GM12878 (cell line): ENCODE measurements at regions not wholly inside any gene's neighbourhood (a gene's known extent, or its start where the extent isn't known, plus 50 kb on each side); places are given as distances from the start of the nearest gene placed in this dataset.

Experiments
- ATAC-seq: fragments of 200-7000 bp; cut with Tn5 transposase; 3 replicates; pipeline ENCODE4 v1.9.1; 2020; ENCODE audit warnings: mild to moderate bottlenecking, moderate library complexity
- BruUV-seq: library from RNA; stranded (reverse); fragments of 400-500 nt; replicated peaks from 2 replicates; lab custom pipeline; 2021; lab: Mats Ljungman, UMichigan
- CTCF ChIA-PET: fragments of 300-600 bp; sonication (Branson Sonifier 250); formaldehyde crosslinking; extraction: SDS; loops from one replicate; lab custom pipeline; 2021; ENCODE audit warnings: inconsistent platforms; lab: Yijun Ruan, JAX
- POLR2A ChIA-PET: fragments of 350-600 bp; formaldehyde crosslinking; extraction: SDS; loops from one replicate; lab custom pipeline; 2021; ENCODE audit warnings: inconsistent platforms; lab: Charles Lee
- RAD21 ChIA-PET: fragments of 300-600 bp; sonication (Branson Sonifier 250); formaldehyde crosslinking; loops from one replicate; lab custom pipeline; 2023; ENCODE audit warnings: antibody characterized with exemption; ENCODE audit not compliant: unreplicated experiment; lab: Charles Lee
- SMC1A ChIA-PET: fragments of 300-600 bp; sonication (Branson Sonifier 250); formaldehyde crosslinking; loops from one replicate; lab custom pipeline; 2023; ENCODE audit not compliant: unreplicated experiment, uncharacterized antibody; lab: Charles Lee
- DNase-seq: peaks from one replicate; pipeline ENCODE4 v3.0.0-alpha.2; 2011; ENCODE audit warnings: low read depth, low spot score
- FAIRE-seq: peaks from 3 replicates; lab custom pipeline; 2011; peaks lifted over from hg19 to GRCh38; lab: Jason Lieb, UNC
- H2AFZ ChIP-seq: 2 replicates; pipeline ENCODE4 v1.6.0; 2011; ENCODE audit warnings: low read depth, low read length, control low read depth; ENCODE audit not compliant: control insufficient read depth
- H3K27ac ChIP-seq: 2 replicates; pipeline ENCODE4 v1.5.1; 2011; ENCODE audit warnings: control low read depth; ENCODE audit not compliant: control insufficient read depth, insufficient read depth
- H3K27me3 ChIP-seq, 2 experiments: replicated peaks in 1 of 2; 2 replicates each; pipeline versions ENCODE4 v1.6.0 to v1.6.1; 2011; ENCODE audit warnings: low read length in 1 of 2; ENCODE audit not compliant: control insufficient read depth in 2 of 2, insufficient read depth in 2 of 2
- H3K36me3 ChIP-seq, 2 experiments: 2 replicates each; pipeline ENCODE4 v1.5.1; 2011; ENCODE audit warnings: low read length in 1 of 2; ENCODE audit not compliant: control insufficient read depth in 2 of 2, insufficient read depth in 2 of 2
- H3K4me1 ChIP-seq: 2 replicates; pipeline ENCODE4 v1.6.1; 2011; ENCODE audit warnings: mild to moderate bottlenecking, low read length, moderate library complexity, mixed read lengths; ENCODE audit not compliant: control insufficient read depth, insufficient read depth
- H3K4me2 ChIP-seq: 2 replicates; pipeline ENCODE4 v1.6.0; 2011; ENCODE audit warnings: control low read depth; ENCODE audit not compliant: control insufficient read depth, insufficient read depth
- H3K4me3 ChIP-seq: fragments of 200-600 bp; sonication (generic); 2 replicates; pipeline ENCODE4 v1.5.1; 2016
- H3K79me2 ChIP-seq: 2 replicates; pipeline ENCODE4 v1.6.0; 2011; ENCODE audit warnings: low read length; ENCODE audit not compliant: control insufficient read depth, insufficient read depth
- H3K9ac ChIP-seq: 2 replicates; pipeline ENCODE4 v1.8.0; 2011; ENCODE audit warnings: low read length, control low read depth, mixed read lengths; ENCODE audit not compliant: control insufficient read depth, insufficient read depth
- H3K9me3 ChIP-seq: replicated peaks from 3 replicates; pipeline ENCODE4 v1.5.1; 2011; ENCODE audit warnings: mild to moderate bottlenecking, low read length; ENCODE audit not compliant: control insufficient read depth, insufficient read depth
- H4K20me1 ChIP-seq: 2 replicates; pipeline ENCODE4 v1.6.0; 2011; ENCODE audit not compliant: control insufficient read depth, insufficient read depth
- ATF2 ChIP-seq: IDR thresholded peaks from 2 replicates; pipeline ENCODE4 v1.6.1; 2012; ENCODE audit warnings: low read length, inconsistent platforms
- ESRRA ChIP-seq: IDR thresholded peaks from 2 replicates; pipeline ENCODE4 v1.6.1; 2012; ENCODE audit warnings: mild to moderate bottlenecking, low read length, improper control_type of control experiment
- GATAD2B ChIP-seq: fragments of 450-650 bp; conservative IDR thresholded peaks from 2 replicates; pipeline ENCODE4 v1.6.1; 2017; ENCODE audit warnings: low read depth, mild to moderate bottlenecking, moderate library complexity
- MAX ChIP-seq: IDR thresholded peaks from 2 replicates; pipeline ENCODE4 v1.6.1; 2012; ENCODE audit warnings: low read depth, low read length, improper control_type of control experiment
- NR2C1 ChIP-seq: fragments of 450-650 bp; IDR thresholded peaks from 2 replicates; pipeline ENCODE4 v1.6.1; 2017; ENCODE audit warnings: antibody characterized with exemption, mild to moderate bottlenecking, moderate library complexity
- PAX5 ChIP-seq: IDR thresholded peaks from 2 replicates; pipeline ENCODE4 v1.6.1; 2011; ENCODE audit warnings: low read depth, low read length, borderline replicate concordance
- POLR2AphosphoS5 ChIP-seq: IDR thresholded peaks from 2 replicates; pipeline ENCODE4 v1.6.1; 2011; ENCODE audit warnings: mild to moderate bottlenecking, low read length, inconsistent platforms
- POU2F2 ChIP-seq: IDR thresholded peaks from 3 replicates; pipeline ENCODE4 v1.6.1; 2011; ENCODE audit warnings: low read depth, mild to moderate bottlenecking, low read length, borderline replicate concordance
- SMC3 ChIP-seq: IDR thresholded peaks from 2 replicates; pipeline ENCODE4 v1.6.1; 2011; ENCODE audit warnings: low read length, improper control_type of control experiment, borderline replicate concordance
- TCF12 ChIP-seq: IDR thresholded peaks from 2 replicates; pipeline ENCODE4 v1.6.1; 2011; ENCODE audit warnings: low read depth, mild to moderate bottlenecking, low read length
- WRNIP1 ChIP-seq: IDR thresholded peaks from 2 replicates; pipeline ENCODE4 v1.6.1; 2011; ENCODE audit warnings: low read depth, low read length, improper control_type of control experiment, borderline replicate concordance
- YBX1 ChIP-seq: fragments of 450-650 bp; IDR thresholded peaks from 2 replicates; pipeline ENCODE4 v1.6.1; 2016; ENCODE audit warnings: antibody characterized with exemption
- ZNF217 ChIP-seq: fragments of 450-650 bp; IDR thresholded peaks from 2 replicates; pipeline ENCODE4 v1.6.1; 2017; ENCODE audit warnings: antibody characterized with exemption, mild to moderate bottlenecking
- WGBS: methylation state at CpG from one replicate; pipeline ENCODE4 v1.1.6; 2016; ENCODE audit warnings: low lambda C conversion rate; ENCODE audit not compliant: insufficient replicate concordance, insufficient coverage; ENCODE audit errors: missing lambda C conversion rate; 5-methylcytosine and 5-hydroxymethylcytosine counted together
- in situ Hi-C: fragments of 300-500 bp; cut with MboI; formaldehyde crosslinking; loops from 9 replicates; pipeline ENCODE4 v1.14.3; 2018; ENCODE audit warnings: mixed read lengths
- intact Hi-C: fragments of 100-400 bp; cut with micrococcal nuclease; formaldehyde crosslinking; loops from one replicate; pipeline ENCODE4 v1.14.2; 2022; ENCODE audit not compliant: unreplicated experiment
- TF ChIP-seq, protein P1 (sequence below): IDR thresholded peaks from 2 replicates; pipeline ENCODE4 v1.6.1; 2011; ENCODE audit warnings: low read depth, mild to moderate bottlenecking, low read length, moderate library complexity, borderline replicate concordance; ENCODE audit errors: extremely low read depth
- TF ChIP-seq, protein P2 (sequence below): fragments of 450-650 bp; IDR thresholded peaks from 2 replicates; pipeline ENCODE4 v1.6.1; 2017; ENCODE audit warnings: mild to moderate bottlenecking, low read depth, inconsistent platforms; ENCODE audit not compliant: poor library complexity, severe bottlenecking

DNA sequence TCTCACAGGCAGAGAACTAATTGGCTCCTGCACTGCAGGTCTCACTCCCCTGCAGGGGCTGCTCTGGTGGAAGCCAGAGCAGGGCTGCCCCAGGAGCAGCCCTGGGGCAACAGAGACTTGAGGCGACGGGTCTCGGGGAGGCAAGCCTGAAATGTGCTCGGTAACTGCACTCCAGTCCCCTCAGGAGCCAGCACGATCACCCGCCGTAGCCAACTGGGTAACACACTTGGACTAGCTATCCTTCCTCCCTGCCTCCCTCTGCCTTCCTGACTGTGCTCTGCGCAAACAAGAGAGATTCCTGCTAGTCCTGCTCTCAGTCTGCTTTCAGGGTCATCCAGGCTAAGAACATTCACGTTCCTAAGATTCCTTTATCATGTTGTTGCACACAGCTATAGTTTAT lies 140.7 kb upstream of the NSMCE3 start (continued):
- TF ChIP-seq SMC3 (no peak), PAX5 (no peak), ESRRA (no peak)

DNA sequence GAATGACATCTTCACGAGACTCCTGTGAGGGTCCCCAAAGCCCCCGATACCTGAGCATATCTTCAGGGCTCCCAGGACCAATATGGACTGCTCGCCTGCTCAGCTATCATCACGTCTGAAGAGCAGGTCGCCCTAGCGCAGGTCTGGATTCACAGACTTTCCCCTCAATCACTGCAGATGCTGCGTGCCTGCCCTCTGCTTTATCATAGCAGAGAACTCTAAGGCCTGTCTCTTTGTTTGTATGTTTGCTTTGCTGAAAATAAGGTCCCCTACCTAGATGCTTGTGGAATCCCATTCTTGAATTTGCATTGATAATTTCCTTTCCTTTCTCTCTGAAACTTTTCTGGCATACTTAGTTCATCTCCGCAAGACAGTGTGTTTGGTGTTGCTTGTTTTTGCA lies 140.3 kb upstream of the NSMCE3 start:
- intact Hi-C loops = no loop called here
- Histone ChIP-seq H3K36me3 (no peaks in the 10 kb centered on the region), H2AFZ (no peak overlapping the region), H3K4me2 (no peak overlapping the region), H3K9ac (no peak overlapping the region), H4K20me1 (no peaks in the 10 kb centered on the region), H3K9me3 (no peaks in the 10 kb centered on the region), H3K79me2 (no peaks in the 10 kb centered on the region), H3K4me1 (no peaks in the 10 kb centered on the region), H3K4me3 (no peak overlapping the region), H3K27me3 (no peaks in the 10 kb centered on the region), H3K27ac (no peak overlapping the region)
- 35% methylated on average over 8 of the region's 8 CpGs for WGBS
- FAIRE-seq = no peak
- ChIA-PET SMC1A (no interaction called here), RAD21 (no interaction called here), CTCF (no interaction called here), POLR2A (no interaction called here)
- no peak for ATAC-seq
- DNase-seq = no peak
- BruUV-seq = no TSS peak
- in situ Hi-C loops = no loop called here
- TF ChIP-seq NR2C1 = no peak
- no peak for TF ChIP-seq ZNF217
- no peak for TF ChIP-seq TCF12
- no peak for TF ChIP-seq GATAD2B
- TF ChIP-seq, protein P1, sequence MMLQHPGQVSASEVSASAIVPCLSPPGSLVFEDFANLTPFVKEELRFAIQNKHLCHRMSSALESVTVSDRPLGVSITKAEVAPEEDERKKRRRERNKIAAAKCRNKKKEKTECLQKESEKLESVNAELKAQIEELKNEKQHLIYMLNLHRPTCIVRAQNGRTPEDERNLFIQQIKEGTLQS = no peak
- TF ChIP-seq, protein P2, sequence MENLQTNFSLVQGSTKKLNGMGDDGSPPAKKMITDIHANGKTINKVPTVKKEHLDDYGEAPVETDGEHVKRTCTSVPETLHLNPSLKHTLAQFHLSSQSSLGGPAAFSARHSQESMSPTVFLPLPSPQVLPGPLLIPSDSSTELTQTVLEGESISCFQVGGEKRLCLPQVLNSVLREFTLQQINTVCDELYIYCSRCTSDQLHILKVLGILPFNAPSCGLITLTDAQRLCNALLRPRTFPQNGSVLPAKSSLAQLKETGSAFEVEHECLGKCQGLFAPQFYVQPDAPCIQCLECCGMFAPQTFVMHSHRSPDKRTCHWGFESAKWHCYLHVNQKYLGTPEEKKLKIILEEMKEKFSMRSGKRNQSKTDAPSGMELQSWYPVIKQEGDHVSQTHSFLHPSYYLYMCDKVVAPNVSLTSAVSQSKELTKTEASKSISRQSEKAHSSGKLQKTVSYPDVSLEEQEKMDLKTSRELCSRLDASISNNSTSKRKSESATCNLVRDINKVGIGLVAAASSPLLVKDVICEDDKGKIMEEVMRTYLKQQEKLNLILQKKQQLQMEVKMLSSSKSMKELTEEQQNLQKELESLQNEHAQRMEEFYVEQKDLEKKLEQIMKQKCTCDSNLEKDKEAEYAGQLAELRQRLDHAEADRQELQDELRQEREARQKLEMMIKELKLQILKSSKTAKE = no peak
- TF ChIP-seq POU2F2 = no peak
- no peak for TF ChIP-seq ESRRA
- no peak for TF ChIP-seq ATF2
- TF ChIP-seq MAX = no peak
- no peak for TF ChIP-seq POLR2AphosphoS5
- TF ChIP-seq YBX1 = no peak
- no peak for TF ChIP-seq WRNIP1
